Natural killer cell (primary cell): ENCODE measurements at regions not wholly inside any gene's neighbourhood (a gene's known extent, or its start where the extent isn't known, plus 50 kb on each side); places are given as distances from the start of the nearest gene placed in this dataset.

ENCODE experiments used
- ATAC-seq, 3 donors: fragments of 150-1000 bp in 2 of 3; fragments of 200-7000 bp in 1 of 3; cut with Tn5 transposase; 1 replicate in 1 of 3; 2 replicates in 2 of 3; pipeline ENCODE4 v1.10.0; 2021; ENCODE audit warnings: mild to moderate bottlenecking in 2 of 3, moderate library complexity in 2 of 3
- DNase-seq, 2 donors: peaks; one replicate each; pipeline versions ENCODE4 v3.0.0 to v3.0.0-alpha.2; 2013 to 2021; ENCODE audit warnings: mixed read lengths in 1 of 2
- H3K27ac ChIP-seq: one replicate; pipeline ENCODE4 v1.5.1; 2013; ENCODE audit warnings: mild to moderate bottlenecking, low read length
- H3K27me3 ChIP-seq: one replicate; pipeline ENCODE4 v1.6.1; 2013; ENCODE audit warnings: low read length; ENCODE audit not compliant: control insufficient read depth, insufficient read depth
- H3K36me3 ChIP-seq: one replicate; pipeline ENCODE4 v1.6.1; 2013; ENCODE audit warnings: low read length; ENCODE audit not compliant: control insufficient read depth, insufficient read depth
- H3K4me1 ChIP-seq: one replicate; pipeline ENCODE4 v1.6.1; 2013; ENCODE audit warnings: low read length; ENCODE audit not compliant: control insufficient read depth, insufficient read depth
- H3K4me3 ChIP-seq: one replicate; pipeline ENCODE4 v1.5.1; 2013; ENCODE audit warnings: low read length
- H3K9me3 ChIP-seq: one replicate; pipeline ENCODE4 v1.6.1; 2013; ENCODE audit warnings: low read length; ENCODE audit not compliant: control insufficient read depth, insufficient read depth
- H3K27ac Mint-ChIP-seq, 2 donors: one replicate each; pipeline ENCODE4 v1.8.0; 2022; ENCODE audit warnings: mild to moderate bottlenecking in 2 of 2, mixed read lengths in 2 of 2, moderate library complexity in 1 of 2
- H3K27me3 Mint-ChIP-seq, 2 donors: one replicate each; pipeline ENCODE4 v1.8.0; 2022; ENCODE audit warnings: low read depth in 2 of 2, mixed read lengths in 2 of 2
- H3K36me3 Mint-ChIP-seq: one replicate; pipeline ENCODE4 v1.8.0; 2022; ENCODE audit warnings: mixed read lengths
- H3K4me1 Mint-ChIP-seq, 2 donors: one replicate each; pipeline ENCODE4 v1.8.0; 2022; ENCODE audit warnings: mixed read lengths in 2 of 2
- H3K4me3 Mint-ChIP-seq: one replicate; pipeline ENCODE4 v1.8.0; 2022; ENCODE audit warnings: mild to moderate bottlenecking, moderate library complexity, mixed read lengths
- H3K9me3 Mint-ChIP-seq, 2 donors: one replicate each; pipeline ENCODE4 v1.8.0; 2022; ENCODE audit warnings: mixed read lengths in 2 of 2
- WGBS: methylation state at CpG from one replicate; pipeline ENCODE4 v1.1.7; 2013; ENCODE audit warnings: missing lambda C conversion rate; ENCODE audit not compliant: insufficient coverage; 5-methylcytosine and 5-hydroxymethylcytosine counted together
- intact Hi-C: fragments of 100-400 bp; cut with micrococcal nuclease; formaldehyde crosslinking; loops from one replicate; pipeline ENCODE4 v1.14.2; 2022
- TF ChIP-seq, protein P1 (sequence below): fragments of 200-600 bp; IDR thresholded peaks from one replicate; pipeline ENCODE4 v1.8.0; 2022; ENCODE audit warnings: antibody characterized with exemption

DNA sequence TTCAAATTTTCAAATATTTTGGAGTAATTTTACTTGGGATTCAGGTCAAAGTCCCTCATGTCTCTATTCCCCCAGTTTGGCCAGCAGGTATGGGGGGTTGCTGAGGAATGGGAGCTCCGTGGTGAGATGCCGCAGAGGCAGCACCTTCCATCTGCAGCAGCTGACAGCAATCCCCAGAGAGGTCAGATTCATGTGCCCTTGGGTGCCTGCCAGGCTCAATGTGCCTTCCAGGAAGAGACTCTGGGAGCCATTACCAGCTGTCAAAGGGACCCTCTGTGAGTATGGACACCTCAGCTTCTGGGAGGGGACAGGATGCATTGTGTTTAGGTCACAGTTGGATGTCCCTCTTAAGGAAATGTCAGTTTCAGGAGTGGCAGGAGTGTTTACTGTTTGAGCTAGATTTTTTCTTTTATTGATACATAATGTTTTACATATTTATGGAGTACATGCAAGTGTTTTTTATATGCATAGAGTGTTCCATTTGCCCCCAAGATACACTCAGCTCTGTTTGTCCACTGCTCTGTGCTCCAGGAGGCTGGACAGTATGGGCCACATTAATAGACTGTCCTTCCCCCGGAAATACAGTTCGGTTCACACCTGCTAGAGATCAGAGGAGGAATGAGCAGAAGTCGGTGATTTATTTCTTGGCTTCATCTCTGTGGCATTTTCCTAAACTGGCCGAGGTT, 75.3 kb upstream of the GRB10 start:
- H3K27ac Mint-ChIP-seq = no peak overlapping the region
- H3K4me3 Mint-ChIP-seq = no peak overlapping the region
- H3K27ac ChIP-seq = no peak overlapping the region
- no peaks in the 10 kb centered on the region for H3K9me3 ChIP-seq
- no peak overlapping the region for H3K4me3 ChIP-seq
- no peaks in the 10 kb centered on the region for H3K9me3 Mint-ChIP-seq
- DNase-seq (no peak), ATAC-seq (no peak)
- 85% methylated on average over 6 of the region's 6 CpGs for WGBS
- H3K4me1 Mint-ChIP-seq = peaks cover under 1 to 2% of the 10 kb centered on the region in 2 donors
- peaks cover 3 to 9% of the 10 kb centered on the region in 2 donors for H3K27me3 Mint-ChIP-seq
- intact Hi-C loops = no loop called here
- H3K27me3 ChIP-seq = no peaks in the 10 kb centered on the region
- H3K36me3 ChIP-seq = no peaks in the 10 kb centered on the region
- H3K36me3 Mint-ChIP-seq = no peaks in the 10 kb centered on the region
- no peaks in the 10 kb centered on the region for H3K4me1 ChIP-seq
- TF ChIP-seq, protein P1, sequence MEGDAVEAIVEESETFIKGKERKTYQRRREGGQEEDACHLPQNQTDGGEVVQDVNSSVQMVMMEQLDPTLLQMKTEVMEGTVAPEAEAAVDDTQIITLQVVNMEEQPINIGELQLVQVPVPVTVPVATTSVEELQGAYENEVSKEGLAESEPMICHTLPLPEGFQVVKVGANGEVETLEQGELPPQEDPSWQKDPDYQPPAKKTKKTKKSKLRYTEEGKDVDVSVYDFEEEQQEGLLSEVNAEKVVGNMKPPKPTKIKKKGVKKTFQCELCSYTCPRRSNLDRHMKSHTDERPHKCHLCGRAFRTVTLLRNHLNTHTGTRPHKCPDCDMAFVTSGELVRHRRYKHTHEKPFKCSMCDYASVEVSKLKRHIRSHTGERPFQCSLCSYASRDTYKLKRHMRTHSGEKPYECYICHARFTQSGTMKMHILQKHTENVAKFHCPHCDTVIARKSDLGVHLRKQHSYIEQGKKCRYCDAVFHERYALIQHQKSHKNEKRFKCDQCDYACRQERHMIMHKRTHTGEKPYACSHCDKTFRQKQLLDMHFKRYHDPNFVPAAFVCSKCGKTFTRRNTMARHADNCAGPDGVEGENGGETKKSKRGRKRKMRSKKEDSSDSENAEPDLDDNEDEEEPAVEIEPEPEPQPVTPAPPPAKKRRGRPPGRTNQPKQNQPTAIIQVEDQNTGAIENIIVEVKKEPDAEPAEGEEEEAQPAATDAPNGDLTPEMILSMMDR = no peak

DNA sequence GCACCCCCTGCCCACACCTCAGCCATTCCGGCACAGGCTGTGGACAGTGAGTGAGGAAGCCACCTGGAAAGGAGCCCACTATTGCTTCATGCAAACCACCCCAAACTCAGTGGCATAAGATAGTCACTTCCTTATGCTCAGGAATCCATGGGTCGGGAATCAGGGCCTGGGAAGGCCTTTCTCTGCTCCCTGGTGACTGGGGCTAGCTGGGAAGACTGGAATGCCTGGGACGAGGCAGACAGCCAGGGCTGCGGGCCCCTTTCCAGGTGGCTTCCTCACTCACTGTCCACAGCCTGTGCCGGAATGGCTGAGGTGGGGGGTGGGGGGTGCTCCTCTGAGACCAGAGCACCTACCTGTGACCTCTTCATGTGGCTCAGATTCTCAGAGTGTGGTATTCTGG, 74.1 kb upstream of the GRB10 start:
- Mint-ChIP-seq H3K4me1 (no peaks in the 10 kb centered on the region), H3K27me3 (peaks cover 3 to 9% of the 10 kb centered on the region in 2 donors), H3K36me3 (no peaks in the 10 kb centered on the region), H3K4me3 (no peak overlapping the region), H3K9me3 (no peaks in the 10 kb centered on the region), H3K27ac (no peak overlapping the region)
- no peak overlapping the region for H3K4me3 ChIP-seq
- intact Hi-C loops = no loop called here
- DNase-seq = no peak
- no peaks in the 10 kb centered on the region for H3K27me3 ChIP-seq
- TF ChIP-seq, protein P1 = no peak
- no peaks in the 10 kb centered on the region for H3K9me3 ChIP-seq
- H3K36me3 ChIP-seq = no peaks in the 10 kb centered on the region
- H3K4me1 ChIP-seq = no peaks in the 10 kb centered on the region
- 84% methylated on average over 5 of the region's 5 CpGs for WGBS
- no peak for ATAC-seq
- no peak overlapping the region for H3K27ac ChIP-seq

DNA sequence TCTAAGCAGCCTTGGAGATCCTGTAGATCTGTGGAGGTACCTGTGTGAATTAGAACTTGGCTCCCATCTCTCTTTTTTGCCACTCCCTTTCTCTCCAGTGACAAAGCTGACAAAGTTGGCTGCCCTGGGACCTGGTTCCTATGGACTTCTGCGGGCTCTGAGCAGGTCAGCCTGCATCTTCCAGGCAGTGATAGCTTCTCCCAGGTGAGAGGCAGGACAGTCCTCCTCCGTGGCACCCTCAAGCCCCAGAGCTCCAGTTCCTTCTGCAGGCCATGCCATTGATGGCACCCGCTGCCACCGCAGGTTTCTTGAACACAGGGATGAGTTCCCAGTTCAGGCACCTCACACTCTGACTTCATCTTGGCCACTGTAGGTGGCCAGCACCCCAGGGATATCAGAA, 73.5 kb upstream of the GRB10 start:
- no peaks in the 10 kb centered on the region for H3K27me3 ChIP-seq
- no peaks in the 10 kb centered on the region for H3K36me3 Mint-ChIP-seq
- intact Hi-C loops = no loop called here
- no peak overlapping the region for H3K27ac Mint-ChIP-seq
- H3K4me1 Mint-ChIP-seq = no peaks in the 10 kb centered on the region
- TF ChIP-seq, protein P1 = no peak
- no peaks in the 10 kb centered on the region for H3K9me3 ChIP-seq
- no peaks in the 10 kb centered on the region for H3K36me3 ChIP-seq
- no peak overlapping the region for H3K27ac ChIP-seq
- no peak for DNase-seq
- WGBS = 84% methylated on average over 4 of the region's 4 CpGs
- no peak overlapping the region for H3K4me3 Mint-ChIP-seq
- no peaks in the 10 kb centered on the region for H3K9me3 Mint-ChIP-seq
- no peak overlapping the region for H3K4me3 ChIP-seq
- no peak for ATAC-seq
- no peaks in the 10 kb centered on the region for H3K4me1 ChIP-seq
- H3K27me3 Mint-ChIP-seq = peaks cover 3 to 8% of the 10 kb centered on the region in 2 donors

DNA sequence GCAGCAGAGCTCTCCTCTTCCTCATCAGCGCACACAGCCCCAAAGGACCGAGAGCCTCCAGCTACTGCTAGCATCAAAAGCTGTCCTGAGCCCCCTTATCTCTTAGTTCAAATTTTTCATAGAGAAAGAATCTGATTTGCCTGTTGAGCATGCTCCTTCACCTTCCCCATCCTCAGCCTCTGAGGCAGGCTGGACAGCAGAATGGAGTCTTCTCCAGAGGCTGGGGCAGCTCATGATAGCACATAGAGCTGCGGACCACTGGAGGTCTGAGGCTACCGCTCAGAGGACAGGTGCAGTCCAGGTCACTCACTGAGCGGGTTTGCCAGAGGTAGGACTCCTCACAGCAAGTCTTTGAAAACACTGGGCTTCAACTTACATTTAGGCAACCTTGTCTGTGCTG, 72.8 kb upstream of the GRB10 start:
- H3K36me3 Mint-ChIP-seq = no peaks in the 10 kb centered on the region
- WGBS = 89% methylated on average over 5 of the region's 5 CpGs
- DNase-seq (no peak), ATAC-seq (no peak)
- no peaks in the 10 kb centered on the region for H3K9me3 Mint-ChIP-seq
- Histone ChIP-seq H3K4me3 (no peak overlapping the region), H3K27me3 (no peaks in the 10 kb centered on the region), H3K36me3 (no peaks in the 10 kb centered on the region), H3K9me3 (no peaks in the 10 kb centered on the region), H3K27ac (no peak overlapping the region), H3K4me1 (no peaks in the 10 kb centered on the region)
- no peaks in the 10 kb centered on the region for H3K4me1 Mint-ChIP-seq
- intact Hi-C loops = no loop called here
- TF ChIP-seq, protein P1 = no peak
- H3K27ac Mint-ChIP-seq = no peak overlapping the region
- H3K4me3 Mint-ChIP-seq = no peak overlapping the region
- H3K27me3 Mint-ChIP-seq = peaks cover under 1 to 2% of the 10 kb centered on the region in 2 donors
